Astrocyte (in vitro differentiated cells and primary cell): ENCODE measurements at regions not wholly inside any gene's neighbourhood (a gene's known extent, or its start where the extent isn't known, plus 50 kb on each side); places are given as distances from the start of the nearest gene placed in this dataset.

Experiments used
- DNase-seq: peaks from one replicate; pipeline ENCODE4 v3.0.0-alpha.2; 2010; ENCODE audit warnings: low read depth
- FAIRE-seq: peaks from 2 replicates; lab custom pipeline; 2011; peaks lifted over from hg19 to GRCh38; lab: Jason Lieb, UNC
- H2AFZ ChIP-seq: 2 replicates; pipeline ENCODE4 v1.6.0; 2012; ENCODE audit warnings: low read depth, low read length, inconsistent platforms
- H3K27ac ChIP-seq: 2 replicates; pipeline ENCODE4 v1.5.1; 2011; ENCODE audit warnings: low read depth, low read length, inconsistent platforms
- H3K27me3 ChIP-seq: 2 replicates; pipeline ENCODE4 v1.6.0; 2011; ENCODE audit warnings: low read length, inconsistent platforms; ENCODE audit not compliant: insufficient read depth
- H3K36me3 ChIP-seq: 2 replicates; pipeline ENCODE4 v1.5.1; 2011; ENCODE audit warnings: low read length, inconsistent platforms; ENCODE audit not compliant: insufficient read depth
- H3K4me1 ChIP-seq: 2 replicates; pipeline ENCODE4 v1.5.1; 2011; ENCODE audit warnings: low read length, inconsistent platforms; ENCODE audit not compliant: insufficient read depth
- H3K4me2 ChIP-seq: 2 replicates; pipeline ENCODE4 v1.6.0; 2012; ENCODE audit warnings: low read length, inconsistent platforms
- H3K4me3 ChIP-seq: 2 replicates; pipeline ENCODE4 v1.5.1; 2011; ENCODE audit warnings: low read depth, mild to moderate bottlenecking, low read length, inconsistent platforms; ENCODE audit not compliant: insufficient read depth
- H3K79me2 ChIP-seq: 2 replicates; pipeline ENCODE4 v1.6.0; 2012; ENCODE audit warnings: mild to moderate bottlenecking, low read length, inconsistent platforms; ENCODE audit not compliant: insufficient read depth
- H3K9ac ChIP-seq: 2 replicates; pipeline ENCODE4 v1.6.0; 2012; ENCODE audit warnings: mild to moderate bottlenecking, low read length, inconsistent platforms
- H3K9me3 ChIP-seq: 2 replicates; pipeline ENCODE4 v1.5.1; 2012; ENCODE audit warnings: low read depth, mild to moderate bottlenecking, low read length, inconsistent platforms; ENCODE audit not compliant: insufficient read depth
- H4K20me1 ChIP-seq: 2 replicates; pipeline ENCODE4 v1.6.0; 2012; ENCODE audit warnings: low read length, inconsistent platforms; ENCODE audit not compliant: insufficient read depth
- H3K27ac Mint-ChIP-seq: one replicate; pipeline ENCODE4 v1.8.0; 2021; ENCODE audit warnings: mild to moderate bottlenecking, mixed read lengths; ENCODE audit not compliant: unreplicated experiment
- H3K27me3 Mint-ChIP-seq: one replicate; pipeline ENCODE4 v1.8.0; 2021; ENCODE audit warnings: low read depth, mixed read lengths; ENCODE audit not compliant: unreplicated experiment
- H3K36me3 Mint-ChIP-seq: one replicate; pipeline ENCODE4 v1.8.0; 2021; ENCODE audit warnings: low read depth, mixed read lengths; ENCODE audit not compliant: unreplicated experiment
- H3K4me1 Mint-ChIP-seq: one replicate; pipeline ENCODE4 v1.8.0; 2021; ENCODE audit warnings: low read depth, mixed read lengths; ENCODE audit not compliant: unreplicated experiment
- H3K4me3 Mint-ChIP-seq: one replicate; pipeline ENCODE4 v1.8.0; 2021; ENCODE audit warnings: mild to moderate bottlenecking, moderate library complexity, mixed read lengths; ENCODE audit not compliant: unreplicated experiment
- H3K9me3 Mint-ChIP-seq: one replicate; pipeline ENCODE4 v1.8.0; 2021; ENCODE audit warnings: mild to moderate bottlenecking, mixed read lengths; ENCODE audit not compliant: unreplicated experiment
- CTCF ChIP-seq: IDR thresholded peaks from 2 replicates; pipeline ENCODE4 v1.5.1; 2011; ENCODE audit warnings: low read depth, mild to moderate bottlenecking, inconsistent platforms, low read length, moderate library complexity; ENCODE audit not compliant: insufficient read depth
- EZH2 ChIP-seq: IDR thresholded peaks from 2 replicates; pipeline ENCODE4 v1.6.1; 2012; ENCODE audit warnings: mild to moderate bottlenecking, low read length, inconsistent platforms; ENCODE audit not compliant: insufficient read depth

- FAIRE-seq = no peak
- Mint-ChIP-seq H3K36me3 (peaks cover 44% of the 10 kb centered on the region), H3K4me3 (peak overlapping the region; percentile 45), H3K27me3 (no peaks in the 10 kb centered on the region), H3K9me3 (no peaks in the 10 kb centered on the region), H3K27ac (peak overlapping the region; percentile 90), H3K4me1 (peaks cover 83% of the 10 kb centered on the region)
- H3K79me2 ChIP-seq = peaks cover 95% of the 10 kb centered on the region
- no peak for DNase-seq
- H3K9ac ChIP-seq = peak overlapping the region; percentile 80
- H3K36me3 ChIP-seq = peaks cover 49% of the 10 kb centered on the region
- peak overlapping the region; percentile 60 for H3K4me2 ChIP-seq
- TF ChIP-seq CTCF (no peak), EZH2 (no peak)
- H3K4me3 ChIP-seq = no peak overlapping the region
- peaks cover 88% of the 10 kb centered on the region for H4K20me1 ChIP-seq
- no peaks in the 10 kb centered on the region for H3K9me3 ChIP-seq
- no peak overlapping the region for H2AFZ ChIP-seq
- peak overlapping the region; percentile 94 for H3K27ac ChIP-seq
- H3K27me3 ChIP-seq = no peaks in the 10 kb centered on the region
- peaks cover 85% of the 10 kb centered on the region for H3K4me1 ChIP-seq
These were observed 161.1 kb upstream of the KLF14 start for GRCh38 chr7:130894909-130895750.

- H3K4me3 ChIP-seq = no peak overlapping the region
- H3K9ac ChIP-seq = peak overlapping the region; percentile 80
- H3K4me2 ChIP-seq = peak overlapping the region; percentile 60
- Mint-ChIP-seq H3K27me3 (no peaks in the 10 kb centered on the region), H3K4me1 (peaks cover 83% of the 10 kb centered on the region), H3K9me3 (no peaks in the 10 kb centered on the region), H3K36me3 (peaks cover 38% of the 10 kb centered on the region), H3K4me3 (no peak overlapping the region), H3K27ac (peak overlapping the region; percentile 93)
- DNase-seq = no peak
- H3K4me1 ChIP-seq = peaks cover 85% of the 10 kb centered on the region
- no peaks in the 10 kb centered on the region for H3K9me3 ChIP-seq
- FAIRE-seq = no peak
- peaks cover 48% of the 10 kb centered on the region for H3K36me3 ChIP-seq
- no peak overlapping the region for H2AFZ ChIP-seq
- H3K27me3 ChIP-seq = no peaks in the 10 kb centered on the region
- H3K27ac ChIP-seq = peak overlapping the region; percentile 94
- peaks cover 88% of the 10 kb centered on the region for H4K20me1 ChIP-seq
- TF ChIP-seq CTCF (peak; percentile 52), EZH2 (no peak)
- H3K79me2 ChIP-seq = peaks cover 95% of the 10 kb centered on the region
These were observed 162.3 kb upstream of the KLF14 start for GRCh38 chr7:130896051-130896881.
